Thyroid gland (tissue), 4 donors: ENCODE measurements at regions not wholly inside any gene's neighbourhood (a gene's known extent, or its start where the extent isn't known, plus 50 kb on each side); places are given as distances from the start of the nearest gene placed in this dataset.

Source experiments
- POLR2A ChIP-seq, 2 donors: fragments of 450-650 bp; IDR thresholded peaks; one replicate each; pipeline ENCODE4 v1.6.1; 2017; ENCODE audit warnings: antibody characterized with exemption in 2 of 2, mild to moderate bottlenecking in 2 of 2, moderate library complexity in 1 of 2
- TF ChIP-seq, protein P1 (sequence below), 6 experiments: fragments of 200-600 bp in 3 of 6; fragments of 450-650 bp in 3 of 6; sonication (generic) in 3 of 6; IDR thresholded peaks; one replicate each; pipeline ENCODE4 v1.5.1; 2016 to 2019; ENCODE audit warnings: antibody characterized with exemption in 6 of 6, mild to moderate bottlenecking in 2 of 6, inconsistent platforms in 1 of 6, moderate library complexity in 1 of 6

DNA sequence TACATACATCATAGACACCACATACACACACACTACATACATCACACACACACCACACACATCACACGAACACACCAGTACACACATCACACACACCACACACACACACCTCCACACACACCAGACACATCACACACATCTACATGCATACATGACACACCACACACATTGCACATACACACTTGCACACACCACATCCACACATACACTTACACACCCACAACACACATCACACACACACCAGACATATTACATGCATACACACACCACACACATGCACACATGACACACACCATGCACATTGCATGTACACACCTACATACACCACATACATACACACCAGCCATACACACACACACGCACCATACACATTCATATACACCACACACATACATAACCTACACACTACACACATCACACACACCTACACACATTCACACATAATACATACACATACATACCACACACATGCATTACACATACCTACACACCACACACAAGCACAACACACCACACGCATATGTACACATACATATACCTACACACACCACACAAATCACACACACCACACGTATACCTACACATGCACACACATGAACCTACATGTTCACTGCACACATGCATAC, 156.5 kb downstream of the NDUFA10 start:
- TF ChIP-seq, protein P1, sequence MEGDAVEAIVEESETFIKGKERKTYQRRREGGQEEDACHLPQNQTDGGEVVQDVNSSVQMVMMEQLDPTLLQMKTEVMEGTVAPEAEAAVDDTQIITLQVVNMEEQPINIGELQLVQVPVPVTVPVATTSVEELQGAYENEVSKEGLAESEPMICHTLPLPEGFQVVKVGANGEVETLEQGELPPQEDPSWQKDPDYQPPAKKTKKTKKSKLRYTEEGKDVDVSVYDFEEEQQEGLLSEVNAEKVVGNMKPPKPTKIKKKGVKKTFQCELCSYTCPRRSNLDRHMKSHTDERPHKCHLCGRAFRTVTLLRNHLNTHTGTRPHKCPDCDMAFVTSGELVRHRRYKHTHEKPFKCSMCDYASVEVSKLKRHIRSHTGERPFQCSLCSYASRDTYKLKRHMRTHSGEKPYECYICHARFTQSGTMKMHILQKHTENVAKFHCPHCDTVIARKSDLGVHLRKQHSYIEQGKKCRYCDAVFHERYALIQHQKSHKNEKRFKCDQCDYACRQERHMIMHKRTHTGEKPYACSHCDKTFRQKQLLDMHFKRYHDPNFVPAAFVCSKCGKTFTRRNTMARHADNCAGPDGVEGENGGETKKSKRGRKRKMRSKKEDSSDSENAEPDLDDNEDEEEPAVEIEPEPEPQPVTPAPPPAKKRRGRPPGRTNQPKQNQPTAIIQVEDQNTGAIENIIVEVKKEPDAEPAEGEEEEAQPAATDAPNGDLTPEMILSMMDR (IDR thresholded peaks at IDR 0.05) = no peak
- no peak for TF ChIP-seq POLR2A (IDR thresholded peaks at IDR 0.05)
